ENCODE measurements at regions not wholly inside any gene's neighbourhood (a gene's known extent, or its start where the extent isn't known, plus 50 kb on each side); places are given as distances from the start of the nearest gene placed in this dataset.

GRCh38 chr5:124132843-124133242 lies 613.6 kb downstream of the ZNF608 start:
- Histone ChIP-seq H3K4me1 (ENCODE audit: control insufficient read depth, extremely low read depth, insufficient read depth, low read length) (no peaks in the 10 kb centered on the region), H3K36me3 (ENCODE audit: control insufficient read depth, insufficient read depth, low read length) (no peaks in the 10 kb centered on the region), H2AFZ (ENCODE audit: low read length) (no peak overlapping the region), H3K27ac (ENCODE audit: insufficient read depth, low read length) (no peak overlapping the region), H3K4me2 (ENCODE audit: extremely low read depth, insufficient read depth, low read length) (no peak overlapping the region), H3K4me3 (replicated peaks in 1 of 4; ENCODE audit: control extremely low read depth in 1 of 4, insufficient read depth in 1 of 4, low read depth in 3 of 4, low read length in 4 of 4) (no peak overlapping the region), H3K9ac (ENCODE audit: insufficient read depth, low read length) (no peak overlapping the region), H3K27me3 (ENCODE audit: control insufficient read depth, insufficient read depth, low read length) (no peaks in the 10 kb centered on the region), H3K9me3 (ENCODE audit: control insufficient read depth, insufficient read depth, low read depth, low read length) (no peaks in the 10 kb centered on the region), H4K20me1 (ENCODE audit: control insufficient read depth, extremely low read depth, insufficient read depth, low read length) (no peaks in the 10 kb centered on the region), H3K79me2 (ENCODE audit: control insufficient read depth, insufficient read depth, low read length) (no peaks in the 10 kb centered on the region)
- TF ChIP-seq, protein P1, sequence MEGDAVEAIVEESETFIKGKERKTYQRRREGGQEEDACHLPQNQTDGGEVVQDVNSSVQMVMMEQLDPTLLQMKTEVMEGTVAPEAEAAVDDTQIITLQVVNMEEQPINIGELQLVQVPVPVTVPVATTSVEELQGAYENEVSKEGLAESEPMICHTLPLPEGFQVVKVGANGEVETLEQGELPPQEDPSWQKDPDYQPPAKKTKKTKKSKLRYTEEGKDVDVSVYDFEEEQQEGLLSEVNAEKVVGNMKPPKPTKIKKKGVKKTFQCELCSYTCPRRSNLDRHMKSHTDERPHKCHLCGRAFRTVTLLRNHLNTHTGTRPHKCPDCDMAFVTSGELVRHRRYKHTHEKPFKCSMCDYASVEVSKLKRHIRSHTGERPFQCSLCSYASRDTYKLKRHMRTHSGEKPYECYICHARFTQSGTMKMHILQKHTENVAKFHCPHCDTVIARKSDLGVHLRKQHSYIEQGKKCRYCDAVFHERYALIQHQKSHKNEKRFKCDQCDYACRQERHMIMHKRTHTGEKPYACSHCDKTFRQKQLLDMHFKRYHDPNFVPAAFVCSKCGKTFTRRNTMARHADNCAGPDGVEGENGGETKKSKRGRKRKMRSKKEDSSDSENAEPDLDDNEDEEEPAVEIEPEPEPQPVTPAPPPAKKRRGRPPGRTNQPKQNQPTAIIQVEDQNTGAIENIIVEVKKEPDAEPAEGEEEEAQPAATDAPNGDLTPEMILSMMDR (conservative IDR thresholded peaks at IDR 0.05 in 1 of 2, IDR thresholded peaks at IDR 0.05 in 1 of 2; ENCODE audit: low read depth in 1 of 2, low read length in 2 of 2): no peak
- TF ChIP-seq EZH2 (IDR thresholded peaks at IDR 0.05; ENCODE audit: low read length, missing control alignments): no peak
- no peak for DNase-seq (ENCODE audit: low read depth in 2 of 2)

GRCh38 chr5:124131466-124131865 lies 615.0 kb downstream of the ZNF608 start:
- H4K20me1 ChIP-seq (ENCODE audit: control insufficient read depth, extremely low read depth, insufficient read depth, low read length): no peaks in the 10 kb centered on the region
- H3K4me1 ChIP-seq (ENCODE audit: control insufficient read depth, extremely low read depth, insufficient read depth, low read length): no peaks in the 10 kb centered on the region
- DNase-seq (ENCODE audit: low read depth in 2 of 2): no peak
- no peaks in the 10 kb centered on the region for H3K79me2 ChIP-seq (ENCODE audit: control insufficient read depth, insufficient read depth, low read length)
- H3K9me3 ChIP-seq (ENCODE audit: control insufficient read depth, insufficient read depth, low read depth, low read length): no peaks in the 10 kb centered on the region
- no peak overlapping the region for H2AFZ ChIP-seq (ENCODE audit: low read length)
- no peak overlapping the region for H3K4me3 ChIP-seq (replicated peaks in 1 of 4; ENCODE audit: control extremely low read depth in 1 of 4, insufficient read depth in 1 of 4, low read depth in 3 of 4, low read length in 4 of 4)
- H3K9ac ChIP-seq (ENCODE audit: insufficient read depth, low read length): no peak overlapping the region
- H3K27ac ChIP-seq (ENCODE audit: insufficient read depth, low read length): no peak overlapping the region
- H3K36me3 ChIP-seq (ENCODE audit: control insufficient read depth, insufficient read depth, low read length): no peaks in the 10 kb centered on the region
- H3K27me3 ChIP-seq (ENCODE audit: control insufficient read depth, insufficient read depth, low read length): no peaks in the 10 kb centered on the region
- no peak for TF ChIP-seq EZH2 (IDR thresholded peaks at IDR 0.05; ENCODE audit: low read length, missing control alignments)
- TF ChIP-seq, protein P1 (conservative IDR thresholded peaks at IDR 0.05 in 1 of 2, IDR thresholded peaks at IDR 0.05 in 1 of 2; ENCODE audit: low read depth in 1 of 2, low read length in 2 of 2): no peak
- H3K4me2 ChIP-seq (ENCODE audit: extremely low read depth, insufficient read depth, low read length): no peak overlapping the region

DNA sequence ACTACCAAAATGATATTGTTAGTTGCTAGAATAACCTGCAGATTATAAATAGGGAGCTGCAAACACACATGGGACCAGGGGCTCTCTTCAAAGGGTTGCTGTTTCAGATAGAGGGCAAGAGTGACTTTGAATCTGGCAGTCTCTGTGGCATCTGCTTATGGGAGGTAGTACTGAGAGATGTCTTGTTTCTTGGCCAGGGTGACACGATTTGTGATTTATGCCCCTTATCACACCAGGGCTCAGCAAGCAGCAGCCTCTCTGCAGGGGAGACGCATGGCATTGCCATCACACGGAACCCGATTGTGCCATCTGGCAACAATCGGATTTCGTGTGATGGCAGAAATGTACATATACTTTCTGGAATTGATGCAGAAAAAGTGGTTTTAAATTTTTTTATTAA lies 615.6 kb downstream of the ZNF608 start:
- no peak overlapping the region for H2AFZ ChIP-seq (ENCODE audit: low read length)
- no peaks in the 10 kb centered on the region for H3K9me3 ChIP-seq (ENCODE audit: control insufficient read depth, insufficient read depth, low read depth, low read length)

More for the DNA sequence above, 615.6 kb downstream of the ZNF608 start:
- no peak for DNase-seq (ENCODE audit: low read depth in 2 of 2)
- H3K4me3 ChIP-seq (replicated peaks in 1 of 4; ENCODE audit: control extremely low read depth in 1 of 4, insufficient read depth in 1 of 4, low read depth in 3 of 4, low read length in 4 of 4): no peak overlapping the region
- H3K4me2 ChIP-seq (ENCODE audit: extremely low read depth, insufficient read depth, low read length): no peak overlapping the region
- no peak overlapping the region for H3K9ac ChIP-seq (ENCODE audit: insufficient read depth, low read length)
- H3K79me2 ChIP-seq (ENCODE audit: control insufficient read depth, insufficient read depth, low read length): no peaks in the 10 kb centered on the region
- no peaks in the 10 kb centered on the region for H4K20me1 ChIP-seq (ENCODE audit: control insufficient read depth, extremely low read depth, insufficient read depth, low read length)
- TF ChIP-seq EZH2 (IDR thresholded peaks at IDR 0.05; ENCODE audit: low read length, missing control alignments): no peak
- TF ChIP-seq, protein P1 (conservative IDR thresholded peaks at IDR 0.05 in 1 of 2, IDR thresholded peaks at IDR 0.05 in 1 of 2; ENCODE audit: low read depth in 1 of 2, low read length in 2 of 2): no peak
- no peak overlapping the region for H3K27ac ChIP-seq (ENCODE audit: insufficient read depth, low read length)
- H3K27me3 ChIP-seq (ENCODE audit: control insufficient read depth, insufficient read depth, low read length): no peaks in the 10 kb centered on the region
- H3K4me1 ChIP-seq (ENCODE audit: control insufficient read depth, extremely low read depth, insufficient read depth, low read length): no peaks in the 10 kb centered on the region
- no peaks in the 10 kb centered on the region for H3K36me3 ChIP-seq (ENCODE audit: control insufficient read depth, insufficient read depth, low read length)

Measured in fibroblast of lung (primary cell).